HPDE6-E6E7 (cell line): ENCODE measurements at regions not wholly inside any gene's neighbourhood (a gene's known extent, or its start where the extent isn't known, plus 50 kb on each side); places are given as distances from the start of the nearest gene placed in this dataset.
A peak's percentile ranks its signal among the peaks of the same experiment; 100 is the strongest.

Experiments used
- DNase-seq: peaks from one replicate; pipeline ENCODE4 v3.0.0; 2011; ENCODE audit warnings: missing footprints; ENCODE audit errors: extremely low spot score

DNA sequence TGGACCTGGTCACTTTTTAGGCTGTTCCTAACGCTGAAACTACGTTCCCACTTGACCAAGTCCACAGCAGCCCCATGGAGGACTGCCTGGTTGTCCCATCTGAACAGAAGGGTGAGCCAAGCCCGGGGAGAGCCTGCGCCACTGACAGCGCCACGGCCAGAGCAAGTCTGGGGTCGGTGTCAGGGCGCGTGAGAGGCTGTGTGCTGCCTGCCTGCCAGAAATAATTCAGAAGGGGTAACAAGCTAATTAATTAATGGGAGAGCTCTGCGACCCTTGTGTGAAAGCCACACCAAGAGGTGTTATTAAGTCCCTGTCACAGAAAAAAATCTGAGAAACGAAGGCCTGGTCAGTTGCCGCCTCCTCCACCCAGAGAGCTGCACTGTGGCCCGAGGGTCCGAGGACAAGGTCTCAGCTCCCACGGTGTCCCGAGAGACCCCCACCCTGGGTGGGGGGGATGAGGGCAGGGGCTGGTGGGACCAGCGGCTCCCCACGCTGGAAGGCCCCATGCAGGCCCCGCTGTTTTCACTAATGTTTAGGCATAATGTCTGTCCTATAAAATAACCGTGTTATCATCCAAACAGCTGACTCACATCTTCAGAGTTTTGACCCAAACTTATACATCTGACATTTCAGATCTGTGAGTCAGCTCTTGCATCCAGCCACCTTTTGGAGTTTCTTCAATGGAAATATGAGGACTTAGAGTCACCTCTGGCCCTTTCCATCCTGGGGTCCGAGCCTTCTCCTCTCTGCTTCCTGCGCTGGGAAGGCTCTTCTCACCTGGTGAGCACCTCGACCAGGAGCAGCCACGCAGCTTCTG, 58.5 kb downstream of the DLL1 start:
- peak; percentile 31 for DNase-seq

- DNase-seq: peak; percentile 14
Observed at GRCh38 chr6:170231293-170232185, 59.3 kb downstream of the DLL1 start.

DNA sequence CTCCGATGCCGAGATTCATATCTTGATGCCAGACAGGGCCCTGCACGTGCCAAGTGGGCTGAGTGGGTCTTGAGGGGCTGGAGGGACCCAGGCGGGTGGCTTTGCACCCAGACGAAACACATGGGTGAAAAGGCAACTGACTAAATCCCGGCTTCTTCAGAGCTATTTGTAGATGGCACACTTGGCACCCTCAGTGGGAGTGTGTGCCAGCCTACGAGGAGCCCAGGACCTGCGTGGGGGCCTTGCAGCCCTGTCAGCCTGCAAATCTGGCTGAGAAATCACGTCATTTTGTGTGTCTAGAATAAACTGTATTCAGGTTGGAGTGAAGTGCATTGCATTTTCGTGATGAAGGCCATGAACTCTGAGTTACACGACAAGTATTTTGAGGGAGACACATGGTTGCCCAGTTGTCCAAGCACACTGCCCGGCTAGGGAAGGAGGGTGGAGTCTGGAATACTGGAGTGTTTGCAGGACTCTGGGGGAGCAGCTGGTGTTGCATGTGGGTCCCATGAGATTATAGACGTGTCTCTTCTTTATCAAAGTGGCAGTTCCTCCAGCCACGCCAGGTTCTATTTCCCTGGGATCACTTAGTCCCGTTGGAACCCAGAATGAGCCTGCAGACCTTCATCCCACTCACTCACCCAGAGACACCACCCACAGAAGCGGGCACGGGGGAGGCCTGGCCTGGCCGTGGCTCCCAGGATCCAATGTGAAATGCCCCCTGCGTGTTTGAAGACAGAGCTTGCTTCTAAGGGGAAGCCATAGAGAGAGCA, 60.2 kb downstream of the DLL1 start:
- DNase-seq: no peak

- DNase-seq: no peak
Observed at GRCh38 chr6:170229851-170230519, 60.9 kb downstream of the DLL1 start.

- no peak for DNase-seq
Observed at GRCh38 chr6:170229396-170229795, 61.5 kb downstream of the DLL1 start.

GRCh38 chr6:170228946-170229310, 62.0 kb downstream of the DLL1 start:
- DNase-seq: no peak

DNA sequence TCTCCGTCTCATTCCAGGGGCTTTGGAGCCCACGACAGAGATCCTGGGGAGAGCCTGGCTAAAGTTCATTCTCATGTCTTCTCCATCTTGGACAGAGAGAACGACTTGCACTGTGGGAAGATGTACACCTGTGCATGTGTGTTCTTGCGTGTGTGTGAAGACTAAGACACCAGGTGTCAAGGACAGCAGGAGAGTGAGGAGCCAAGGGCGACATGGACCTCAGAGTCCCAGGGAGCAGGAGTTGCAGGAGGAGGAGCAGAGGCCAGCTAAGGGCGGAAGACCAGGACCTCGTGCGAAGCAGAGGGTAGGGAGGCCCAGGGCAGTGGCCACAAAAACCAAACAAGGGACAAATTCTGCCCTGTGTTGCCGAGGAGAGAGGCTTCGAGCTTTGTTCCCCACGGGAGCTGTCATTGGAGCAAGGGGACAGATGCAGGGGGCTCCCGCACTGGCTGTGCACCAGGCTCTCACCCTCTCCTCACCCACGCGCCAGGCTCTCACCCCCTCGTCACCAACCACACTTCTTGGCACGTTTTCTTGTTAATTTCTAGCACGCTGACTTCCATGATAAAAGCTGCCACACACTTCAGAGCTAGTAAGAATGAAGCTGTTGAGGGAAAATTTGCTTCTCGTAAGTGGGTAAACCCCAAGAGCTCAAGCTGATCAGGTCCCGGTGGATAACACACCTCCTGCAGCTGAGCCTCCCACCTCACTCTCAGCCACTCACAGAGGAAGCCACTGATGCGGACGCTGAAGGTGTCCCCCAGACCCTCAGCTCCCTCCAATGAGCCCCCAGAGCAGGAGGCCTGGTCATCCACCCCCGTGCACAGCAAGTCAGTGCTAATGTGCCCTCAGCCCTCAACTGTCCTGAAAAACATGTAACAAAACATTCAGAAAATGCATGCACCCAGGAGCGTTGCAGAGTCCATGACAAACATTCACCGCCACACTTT, 62.6 kb downstream of the DLL1 start:
- DNase-seq: no peak

- peak; percentile 16 for DNase-seq
Observed at GRCh38 chr6:170227521-170227983, 63.3 kb downstream of the DLL1 start.

GRCh38 chr6:170226647-170227046, 64.2 kb downstream of the DLL1 start:
- no peak for DNase-seq

DNA sequence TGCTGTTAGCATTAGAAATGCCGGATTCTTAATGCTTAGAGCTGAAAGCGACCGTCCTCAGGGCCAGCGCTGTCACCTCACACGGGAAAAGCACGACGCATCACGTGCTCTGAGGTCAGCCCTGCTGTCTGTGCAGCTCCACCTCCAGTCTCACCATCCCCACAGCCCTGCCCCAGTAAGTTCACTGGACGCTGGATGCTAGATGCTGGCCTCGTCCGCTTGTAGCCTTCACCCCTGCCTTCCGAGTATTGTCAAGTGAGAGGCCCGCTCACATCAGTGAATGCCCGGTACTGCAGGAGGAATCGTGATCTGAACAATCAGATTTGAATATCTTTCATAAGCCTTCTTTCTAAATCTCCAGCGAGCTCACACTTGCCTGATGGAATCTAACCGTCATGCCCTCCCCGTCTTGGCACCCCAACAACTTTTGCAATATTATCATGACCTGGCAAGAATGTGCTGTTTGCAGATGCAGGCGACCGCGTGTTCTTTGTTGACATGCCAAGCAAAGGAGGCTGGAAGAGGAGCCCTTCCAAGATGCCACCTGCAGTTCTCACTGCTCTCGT, 64.9 kb downstream of the DLL1 start:
- DNase-seq: peak; percentile 69

- peak; percentile 81 for DNase-seq
Observed at GRCh38 chr6:170224694-170225660, 65.9 kb downstream of the DLL1 start.

DNA sequence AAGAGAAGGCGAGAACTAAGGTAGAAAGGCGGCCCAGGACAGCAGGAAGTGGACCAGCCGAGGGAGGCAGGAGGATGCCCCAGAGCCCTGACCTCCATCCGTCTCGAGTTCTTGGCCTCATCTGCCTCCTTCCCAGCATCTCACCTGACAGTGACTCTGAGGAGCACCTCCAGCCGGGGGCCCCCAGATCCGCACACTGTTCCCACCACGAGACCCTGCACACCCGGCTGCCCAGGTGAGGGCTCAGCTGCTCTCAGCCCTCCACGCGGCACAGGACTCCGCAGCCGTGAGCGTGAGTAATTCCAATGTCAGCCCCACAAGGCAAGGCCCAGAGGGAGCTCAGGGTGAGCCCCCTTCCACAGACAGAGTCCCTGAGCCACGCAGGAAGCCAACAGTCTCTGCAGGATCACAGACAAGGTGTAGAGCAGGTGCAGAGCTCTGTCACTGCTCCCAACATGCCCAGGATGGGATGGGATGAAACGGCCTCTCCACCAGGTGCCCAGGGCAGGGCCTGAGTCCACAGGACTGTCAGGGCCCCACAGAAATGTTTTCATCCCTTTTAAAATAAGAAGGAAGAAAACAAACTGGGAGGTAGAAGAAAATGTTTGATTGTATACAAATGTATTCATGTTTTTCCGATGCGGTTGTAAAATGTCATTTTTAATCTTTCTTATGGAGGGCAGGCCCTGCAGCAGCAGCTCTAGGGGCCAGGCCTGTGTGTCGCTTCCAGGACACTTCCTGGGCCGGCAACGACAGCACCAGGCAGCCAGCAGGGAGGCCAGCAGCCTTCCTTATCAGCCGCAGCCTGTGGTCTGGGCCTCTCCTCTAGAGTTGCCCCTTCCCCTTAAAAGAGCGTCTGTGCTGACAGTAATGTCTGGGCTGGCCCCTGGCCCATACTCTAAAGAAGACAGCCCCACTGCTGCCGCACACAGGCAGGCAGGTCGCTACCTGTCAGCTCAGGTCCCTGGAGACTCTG, 66.9 kb downstream of the DLL1 start:
- DNase-seq: no peak

DNA sequence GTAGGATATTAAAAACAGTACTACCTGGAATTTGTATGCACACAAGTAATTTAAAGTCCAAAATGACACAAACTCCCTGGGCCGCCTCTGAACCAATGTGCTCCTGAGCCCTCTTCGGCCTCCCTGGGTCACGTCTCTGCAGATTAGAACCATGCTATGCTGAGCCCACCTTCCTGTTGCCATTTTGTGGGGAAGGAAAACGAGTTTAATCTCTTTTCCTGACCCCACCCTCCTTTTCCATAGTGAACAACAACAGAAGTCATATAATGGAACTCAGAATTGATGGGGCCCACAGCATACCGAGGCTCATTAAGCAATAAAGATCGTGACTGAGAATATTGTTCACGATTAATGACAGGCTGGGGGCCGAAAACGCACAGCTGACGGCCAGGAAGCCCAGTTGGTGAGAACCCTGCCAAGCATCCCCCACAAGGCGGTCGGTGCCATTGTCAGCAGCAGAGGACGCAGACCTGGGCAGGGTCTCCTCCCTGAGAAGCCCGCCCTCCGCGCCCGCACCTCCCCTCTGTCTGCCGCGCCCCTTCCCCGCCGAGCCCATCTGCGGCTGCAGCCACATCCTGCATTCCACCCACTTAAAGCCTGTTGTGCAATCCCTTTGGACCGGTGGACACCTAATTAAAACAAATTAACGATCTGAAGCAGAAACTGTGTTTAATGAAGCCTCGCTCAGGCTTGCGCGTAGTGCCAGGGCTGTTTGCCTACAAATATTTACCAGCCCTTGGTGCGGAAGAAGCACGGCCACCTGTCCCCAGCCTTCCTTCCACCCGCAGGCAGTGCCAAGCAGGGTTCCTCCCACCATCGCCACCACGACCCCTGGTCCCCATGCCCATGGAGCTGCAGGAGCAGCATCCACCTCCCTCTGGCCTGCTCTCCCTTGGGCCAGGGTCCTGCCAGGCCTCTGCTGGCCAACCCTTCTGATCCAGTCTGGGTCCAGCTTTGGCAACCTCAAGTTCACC, 68.1 kb downstream of the DLL1 start:
- DNase-seq: no peak

DNA sequence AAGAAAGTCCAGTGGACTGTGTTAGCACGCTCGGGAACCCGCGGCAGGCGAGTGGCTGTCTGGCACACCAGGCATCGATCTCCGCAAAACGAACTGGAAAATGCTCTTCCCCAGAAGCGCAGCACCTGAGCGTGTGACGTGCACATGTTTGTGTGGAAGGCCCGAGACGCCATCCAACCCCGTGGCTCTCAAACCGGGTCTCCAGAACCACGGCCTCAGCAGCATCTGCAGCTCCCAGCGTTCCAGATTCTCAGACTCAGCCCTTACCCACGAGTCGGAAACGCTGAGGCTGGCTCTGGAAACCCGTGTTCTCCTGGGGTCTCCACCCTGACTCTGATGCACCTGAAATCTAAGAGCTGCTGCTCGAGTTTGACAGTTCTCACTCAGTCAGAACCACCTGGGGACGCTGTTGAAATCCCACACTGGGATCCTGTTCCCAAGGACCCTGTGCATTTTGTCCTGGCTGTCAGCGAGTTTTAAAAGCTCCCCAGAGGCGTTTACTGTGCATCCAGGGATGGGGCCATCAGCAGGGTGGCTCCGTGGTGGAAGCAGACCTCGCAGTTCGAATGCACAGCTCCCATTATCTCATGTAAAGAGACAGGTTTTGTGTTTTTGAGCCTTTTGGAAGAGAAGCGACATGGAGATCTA, 69.0 kb downstream of the DLL1 start:
- no peak for DNase-seq

DNA sequence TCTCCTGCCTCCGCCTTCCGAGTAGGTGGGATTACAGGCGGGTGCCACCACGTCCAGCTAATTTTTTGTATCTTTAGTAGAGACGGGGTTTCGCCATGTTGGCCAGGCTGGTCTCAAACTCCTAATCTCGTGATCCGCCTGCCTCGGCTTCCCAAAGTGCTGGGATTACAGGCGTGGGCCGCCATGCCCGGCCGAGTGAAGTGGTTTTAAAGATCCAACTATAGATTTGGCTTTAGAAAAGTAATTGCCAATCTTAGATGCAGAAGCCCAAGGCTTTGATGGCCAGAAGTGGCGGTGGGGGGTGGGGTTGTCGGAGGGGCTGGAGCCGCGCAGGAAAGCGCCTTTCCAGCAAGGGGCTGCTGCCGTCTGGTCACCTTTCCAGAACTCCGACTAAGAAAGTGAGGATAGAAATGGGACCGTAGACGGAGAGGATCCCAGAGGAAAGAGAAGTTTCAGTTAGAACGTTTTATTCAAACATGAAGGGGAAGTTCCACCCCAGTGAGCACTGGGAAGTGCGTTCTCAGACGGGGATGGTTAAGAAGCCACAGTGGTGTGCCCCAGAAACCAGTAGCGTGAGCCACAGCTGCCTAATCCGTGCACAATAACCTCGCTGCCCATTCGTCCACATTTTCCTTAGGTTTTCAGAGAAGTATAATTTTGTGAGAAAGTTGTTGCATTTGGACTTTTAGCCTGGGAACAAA, 69.7 kb downstream of the DLL1 start:
- no peak for DNase-seq
